Fibroblast of pulmonary artery (primary cell): ENCODE measurements at regions not wholly inside any gene's neighbourhood (a gene's known extent, or its start where the extent isn't known, plus 50 kb on each side); places are given as distances from the start of the nearest gene placed in this dataset.

Source experiments
- DNase-seq: peaks from one replicate; pipeline ENCODE4 v3.0.0-alpha.2; 2010; ENCODE audit warnings: low read depth
- H3K4me3 ChIP-seq: replicated peaks from 2 replicates; pipeline ENCODE4 v1.5.1; 2011; ENCODE audit warnings: low read depth, mild to moderate bottlenecking, control low read depth, low read length, moderate library complexity
- CTCF ChIP-seq: IDR thresholded peaks from 2 replicates; pipeline ENCODE4 v1.5.1; 2011; ENCODE audit warnings: mild to moderate bottlenecking, control low read depth, low read length, inconsistent platforms; ENCODE audit errors: missing control alignments

- H3K4me3 ChIP-seq, result no peak overlapping the region
- TF ChIP-seq CTCF, result no peak
- no peak for DNase-seq
Measured at GRCh38 chr3:107250221-107250620, 127.0 kb upstream of the CCDC54 start.

GRCh38 chr3:107251819-107252218 is 125.4 kb upstream of the CCDC54 start:
- H3K4me3 ChIP-seq, result no peak overlapping the region
- no peak for TF ChIP-seq CTCF
- DNase-seq, result no peak

GRCh38 chr3:107256963-107257362 is 120.3 kb upstream of the CCDC54 start:
- TF ChIP-seq CTCF, result no peak
- no peak overlapping the region for H3K4me3 ChIP-seq
- DNase-seq, result no peak

GRCh38 chr3:107258300-107258699 is 118.9 kb upstream of the CCDC54 start:
- no peak for DNase-seq
- no peak overlapping the region for H3K4me3 ChIP-seq
- TF ChIP-seq CTCF, result no peak

- no peak overlapping the region for H3K4me3 ChIP-seq
- no peak for DNase-seq
- no peak for TF ChIP-seq CTCF
Measured at GRCh38 chr3:107260207-107260606, 117.0 kb upstream of the CCDC54 start.

GRCh38 chr3:107263269-107264021 is 113.8 kb upstream of the CCDC54 start:
- peak; percentile 58 for DNase-seq
- TF ChIP-seq CTCF, result no peak
- H3K4me3 ChIP-seq, result peak overlapping the region; percentile 10

- no peak for DNase-seq
- TF ChIP-seq CTCF, result no peak
- no peak overlapping the region for H3K4me3 ChIP-seq
Measured at GRCh38 chr3:107264888-107265287, 112.4 kb upstream of the CCDC54 start.
